Nephron (organoid): ENCODE measurements at regions not wholly inside any gene's neighbourhood (a gene's known extent, or its start where the extent isn't known, plus 50 kb on each side); places are given as distances from the start of the nearest gene placed in this dataset.

Experiments used
- H3K27ac Mint-ChIP-seq, 3 experiments: 2 replicates each; pipeline ENCODE4 v1.8.0; 2020; ENCODE audit warnings: mixed read lengths in 3 of 3, mild to moderate bottlenecking in 2 of 3, moderate library complexity in 1 of 3
- H3K27me3 Mint-ChIP-seq: 2 replicates; pipeline ENCODE4 v1.8.0; 2021; ENCODE audit warnings: low read depth, mild to moderate bottlenecking, moderate library complexity, mixed read lengths
- H3K36me3 Mint-ChIP-seq: 2 replicates; pipeline ENCODE4 v1.8.0; 2020; ENCODE audit warnings: low read depth, mixed read lengths
- H3K4me1 Mint-ChIP-seq: 2 replicates; pipeline ENCODE4 v1.8.0; 2020; ENCODE audit warnings: mixed read lengths
- H3K4me3 Mint-ChIP-seq, 3 experiments: 2 replicates each; pipeline ENCODE4 v1.8.0; 2020; ENCODE audit warnings: mild to moderate bottlenecking in 3 of 3, mixed read lengths in 3 of 3, moderate library complexity in 2 of 3
- H3K9me3 Mint-ChIP-seq: 2 replicates; pipeline ENCODE4 v1.8.0; 2020; ENCODE audit warnings: mixed read lengths
- CTCF ChIP-seq, 3 experiments: fragments of 200-600 bp; sonication (generic); IDR thresholded peaks; one replicate each; pipeline ENCODE4 v1.5.0; 2021; ENCODE audit warnings: antibody characterized with exemption in 3 of 3; ENCODE audit not compliant: unreplicated experiment in 3 of 3

DNA sequence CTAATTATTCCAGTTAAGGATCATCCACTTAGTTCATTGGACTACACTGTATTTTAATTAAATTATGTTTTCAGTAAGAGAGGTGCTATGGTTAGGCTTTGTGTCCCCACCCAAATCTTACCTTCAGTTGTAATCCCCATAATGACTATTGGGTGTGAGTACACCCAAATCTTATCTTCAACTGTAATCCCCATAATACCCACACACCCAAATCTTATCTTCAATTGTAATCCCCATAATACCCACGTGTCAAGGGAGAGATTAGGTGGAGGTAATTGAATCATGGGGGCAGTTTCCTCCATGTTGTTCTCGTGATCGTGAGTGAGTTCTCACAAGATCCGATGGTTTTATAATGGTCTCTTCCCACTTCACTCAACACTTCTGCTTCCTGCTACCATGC lies 208.0 kb upstream of the PHACTR1 start:
- peaks cover 5% of the 10 kb centered on the region for H3K27me3 Mint-ChIP-seq
- no peak for TF ChIP-seq CTCF (IDR thresholded peaks at IDR 0.05; ENCODE audit: unreplicated experiment in 3 of 3)
- no peaks in the 10 kb centered on the region for H3K9me3 Mint-ChIP-seq
- H3K36me3 Mint-ChIP-seq, result no peaks in the 10 kb centered on the region
- H3K4me3 Mint-ChIP-seq, result no peak overlapping the region
- no peak overlapping the region for H3K27ac Mint-ChIP-seq
- H3K4me1 Mint-ChIP-seq, result no peaks in the 10 kb centered on the region

DNA sequence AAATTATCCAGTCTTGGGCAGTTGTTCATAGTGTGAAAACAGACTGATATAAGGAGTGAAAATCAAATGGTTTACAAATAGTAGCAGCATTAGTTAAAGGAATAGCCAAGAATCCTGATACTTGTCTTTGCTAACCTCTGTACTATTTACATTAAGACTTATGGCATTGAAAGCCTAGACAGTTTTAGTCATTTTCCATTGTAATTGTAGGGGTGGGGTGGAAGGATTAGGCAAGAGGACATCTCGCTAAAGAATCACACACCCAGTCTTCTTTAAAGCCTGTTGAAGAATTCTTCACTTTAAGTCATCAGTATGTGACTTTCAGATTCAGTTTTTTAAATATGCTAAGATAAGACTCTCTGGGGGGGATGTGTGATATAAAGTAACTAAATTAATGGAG lies 207.5 kb upstream of the PHACTR1 start:
- H3K4me1 Mint-ChIP-seq, result no peaks in the 10 kb centered on the region
- H3K36me3 Mint-ChIP-seq, result no peaks in the 10 kb centered on the region
- H3K27ac Mint-ChIP-seq, result no peak overlapping the region
- no peak for TF ChIP-seq CTCF (IDR thresholded peaks at IDR 0.05; ENCODE audit: unreplicated experiment in 3 of 3)
- H3K9me3 Mint-ChIP-seq, result no peaks in the 10 kb centered on the region
- peaks cover 5% of the 10 kb centered on the region for H3K27me3 Mint-ChIP-seq
- H3K4me3 Mint-ChIP-seq, result no peak overlapping the region

DNA sequence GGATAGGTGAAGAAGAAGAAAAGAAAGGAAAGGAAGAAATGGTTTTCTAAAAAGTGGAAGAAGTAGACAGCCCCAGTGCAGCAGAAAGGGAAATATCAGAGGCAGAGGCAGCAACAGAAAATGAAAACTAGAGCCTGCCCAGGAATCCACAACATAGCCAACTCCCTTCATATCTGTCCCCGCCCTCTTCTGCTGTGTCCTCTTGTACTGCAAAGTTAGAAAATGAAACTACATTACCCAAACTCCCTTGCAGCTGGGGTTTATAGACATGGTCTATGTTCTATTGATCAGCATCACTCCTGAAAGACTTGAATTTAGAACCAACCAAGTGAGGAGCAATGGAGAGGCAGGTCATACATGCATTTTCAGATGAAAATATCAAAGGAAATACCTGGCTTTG lies 200.5 kb upstream of the PHACTR1 start:
- TF ChIP-seq CTCF (IDR thresholded peaks at IDR 0.05; ENCODE audit: unreplicated experiment in 3 of 3), result no peak
- no peaks in the 10 kb centered on the region for H3K36me3 Mint-ChIP-seq
- peaks cover 5% of the 10 kb centered on the region for H3K27me3 Mint-ChIP-seq
- no peaks in the 10 kb centered on the region for H3K9me3 Mint-ChIP-seq
- H3K4me3 Mint-ChIP-seq, result no peak overlapping the region
- H3K4me1 Mint-ChIP-seq, result no peaks in the 10 kb centered on the region
- H3K27ac Mint-ChIP-seq, result no peak overlapping the region

- H3K27ac Mint-ChIP-seq, result no peak overlapping the region
- TF ChIP-seq CTCF (IDR thresholded peaks at IDR 0.05; ENCODE audit: unreplicated experiment in 3 of 3), result no peak
- H3K4me3 Mint-ChIP-seq, result no peak overlapping the region
- H3K9me3 Mint-ChIP-seq, result peaks cover 17% of the 10 kb centered on the region
- peaks cover 5% of the 10 kb centered on the region for H3K27me3 Mint-ChIP-seq
- peaks cover 3% of the 10 kb centered on the region for H3K36me3 Mint-ChIP-seq
- H3K4me1 Mint-ChIP-seq, result no peaks in the 10 kb centered on the region
These were observed 194.2 kb upstream of the PHACTR1 start for GRCh38 chr6:12522347-12522746.

DNA sequence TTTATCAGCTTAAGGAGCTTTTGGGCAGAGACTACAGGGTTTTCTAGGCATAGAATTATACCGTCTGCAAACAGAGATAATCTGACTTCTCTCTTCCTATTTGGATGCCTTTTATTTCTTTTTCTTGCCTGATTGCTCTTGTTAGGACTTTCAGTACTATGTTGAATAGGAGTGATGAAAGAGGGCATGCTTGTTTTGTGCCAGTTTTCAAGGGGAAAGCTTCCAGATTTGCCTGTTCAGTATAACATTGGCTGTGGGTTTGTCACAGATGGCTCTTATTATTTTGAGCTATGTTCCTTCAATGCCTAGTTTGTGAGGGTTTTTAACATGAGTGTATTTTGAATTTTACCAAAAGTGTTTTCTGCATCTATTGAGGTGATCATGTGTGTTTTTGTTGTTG lies 192.8 kb upstream of the PHACTR1 start:
- peaks cover 3% of the 10 kb centered on the region for H3K36me3 Mint-ChIP-seq
- no peak overlapping the region for H3K4me3 Mint-ChIP-seq
- H3K4me1 Mint-ChIP-seq, result no peaks in the 10 kb centered on the region
- H3K9me3 Mint-ChIP-seq, result peaks cover 17% of the 10 kb centered on the region
- TF ChIP-seq CTCF (IDR thresholded peaks at IDR 0.05; ENCODE audit: unreplicated experiment in 3 of 3), result no peak
- peaks cover 4% of the 10 kb centered on the region for H3K27me3 Mint-ChIP-seq
- no peak overlapping the region for H3K27ac Mint-ChIP-seq

DNA sequence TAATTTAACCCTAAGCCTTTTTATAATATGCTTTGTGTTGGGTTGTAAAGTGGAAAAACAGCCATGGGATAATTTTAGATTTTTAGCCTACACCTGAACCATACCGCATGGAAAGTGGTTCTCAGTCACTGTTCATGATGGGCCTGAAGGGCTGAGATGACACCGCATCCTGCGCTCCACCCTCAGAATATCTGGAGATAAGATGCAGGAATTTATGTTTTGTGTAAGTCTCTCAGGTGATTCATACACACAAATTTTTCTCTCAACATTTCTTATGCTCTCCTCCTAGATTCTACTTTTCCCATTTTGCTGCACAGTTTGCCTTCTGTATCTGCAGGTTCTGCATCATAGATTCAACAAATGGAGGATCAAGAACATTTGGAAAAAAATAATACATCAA lies 191.3 kb upstream of the PHACTR1 start:
- Mint-ChIP-seq H3K27me3 (peaks cover 3% of the 10 kb centered on the region), H3K4me3 (no peak overlapping the region), H3K4me1 (no peaks in the 10 kb centered on the region), H3K9me3 (peaks cover 17% of the 10 kb centered on the region), H3K36me3 (peaks cover 3% of the 10 kb centered on the region), H3K27ac (no peak overlapping the region)
- no peak for TF ChIP-seq CTCF (IDR thresholded peaks at IDR 0.05; ENCODE audit: unreplicated experiment in 3 of 3)
